ENCODE measurements at regions not wholly inside any gene's neighbourhood (a gene's known extent, or its start where the extent isn't known, plus 50 kb on each side); places are given as distances from the start of the nearest gene placed in this dataset.

DNA sequence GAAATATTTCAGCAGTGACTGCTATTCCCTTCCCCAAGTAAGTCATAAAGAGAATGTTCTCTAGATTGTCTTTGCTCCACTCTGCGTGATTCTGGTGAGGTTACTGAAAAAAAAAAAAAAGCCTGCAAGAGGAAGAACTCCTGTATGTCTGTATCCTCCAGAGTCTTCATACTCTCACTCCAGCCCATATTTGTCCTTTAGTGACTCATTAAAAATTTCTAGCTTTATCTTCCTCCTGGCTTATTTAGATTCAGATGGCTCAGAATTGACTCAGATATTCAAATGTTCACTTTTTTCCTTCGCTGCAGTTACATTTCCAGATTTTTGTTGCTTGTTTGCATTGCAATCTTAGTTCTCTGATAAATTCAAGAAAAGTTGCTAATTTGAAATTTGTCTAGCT lies 76.3 kb upstream of the CNTN5 start:
- H3K27me3 Mint-ChIP-seq, result no peaks in the 10 kb centered on the region
- CTCF ChIA-PET, result no interaction called here
- H3K4me3 Mint-ChIP-seq, result no peak overlapping the region
- intact Hi-C loops (cut with micrococcal nuclease), result no loop called here
- DNase-seq, result no peak
- H3K9me3 Mint-ChIP-seq, result no peaks in the 10 kb centered on the region
- no peaks in the 10 kb centered on the region for H3K4me1 Mint-ChIP-seq (ENCODE audit: low read depth)
- POLR2A ChIA-PET, result no interaction called here
- H3K27ac Mint-ChIP-seq, result no peak overlapping the region
- H3K36me3 Mint-ChIP-seq, result no peaks in the 10 kb centered on the region

DNA sequence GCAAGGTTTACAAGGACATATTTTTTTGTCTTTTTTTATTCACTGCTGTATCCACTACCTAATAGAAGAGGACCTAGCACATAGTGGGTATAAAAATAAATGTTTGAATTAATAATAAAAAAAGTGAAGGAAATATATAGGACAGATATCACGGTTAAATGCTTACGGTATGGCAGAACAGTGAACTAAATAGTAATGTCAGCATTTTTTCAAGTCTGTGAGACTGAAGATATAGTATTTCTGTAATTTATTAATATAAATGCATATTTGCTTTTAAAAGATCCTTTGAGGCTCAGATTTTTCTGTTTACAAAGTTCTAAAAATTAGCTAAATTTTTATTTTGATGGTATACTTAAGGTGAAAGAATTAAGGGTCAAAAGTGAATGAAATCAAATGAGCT lies 68.6 kb upstream of the CNTN5 start:
- DNase-seq, result no peak
- H3K4me1 Mint-ChIP-seq (ENCODE audit: low read depth), result no peaks in the 10 kb centered on the region
- CTCF ChIA-PET, result interaction anchor here (0.7 kb wide), 1 partner anchor 25 kb away, joined by 3 read pairs; no protein-coding TSS in a partner anchor
- H3K4me3 Mint-ChIP-seq, result no peak overlapping the region
- peaks cover 2% of the 10 kb centered on the region for H3K9me3 Mint-ChIP-seq
- intact Hi-C loops (cut with micrococcal nuclease), result no loop called here
- no peaks in the 10 kb centered on the region for H3K27me3 Mint-ChIP-seq
- POLR2A ChIA-PET, result no interaction called here
- no peak overlapping the region for H3K27ac Mint-ChIP-seq
- H3K36me3 Mint-ChIP-seq, result no peaks in the 10 kb centered on the region

DNA sequence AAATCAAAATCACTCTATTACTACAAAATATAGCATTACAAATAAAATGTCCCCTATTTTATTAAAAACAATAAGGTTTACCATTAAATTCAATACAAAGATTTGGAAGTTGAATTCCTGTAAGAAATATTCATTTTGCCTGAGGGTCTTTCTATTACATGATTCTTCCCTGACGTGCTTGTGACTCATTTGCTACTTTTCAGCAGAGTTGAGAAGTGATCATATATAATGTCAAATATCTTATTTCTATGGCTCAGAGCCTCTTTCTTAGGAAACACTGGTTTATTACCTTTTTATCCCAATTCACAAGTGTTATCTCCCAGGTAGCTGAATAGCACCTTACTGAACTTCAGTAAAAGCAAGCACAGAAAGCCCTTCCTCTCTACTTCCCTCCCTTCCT lies 65.2 kb upstream of the CNTN5 start:
- intact Hi-C loops (cut with micrococcal nuclease), result no loop called here
- Mint-ChIP-seq H3K27ac (no peak overlapping the region), H3K4me3 (no peak overlapping the region), H3K27me3 (no peaks in the 10 kb centered on the region), H3K36me3 (no peaks in the 10 kb centered on the region), H3K9me3 (peaks cover 2% of the 10 kb centered on the region), H3K4me1 (ENCODE audit: low read depth) (no peaks in the 10 kb centered on the region)
- CTCF ChIA-PET, result no interaction called here
- POLR2A ChIA-PET, result no interaction called here
- DNase-seq, result no peak

DNA sequence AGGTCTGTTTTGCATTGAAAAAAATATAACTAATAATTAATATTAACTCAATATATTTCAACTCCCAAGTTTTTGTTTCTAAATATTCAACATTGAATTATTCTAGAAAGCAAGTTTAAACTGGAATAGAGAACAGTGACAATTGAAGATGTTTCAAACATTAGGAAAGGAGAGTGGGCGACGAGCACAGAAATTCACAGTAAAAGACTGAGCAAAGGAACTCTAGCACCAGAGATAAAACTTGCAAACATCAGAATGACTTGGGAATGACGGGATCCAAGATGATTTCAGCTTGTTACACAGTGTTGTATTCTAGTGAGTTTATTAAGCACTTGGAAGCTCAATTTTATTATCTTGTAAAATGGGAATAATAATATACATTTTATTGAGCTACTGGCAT lies 56.6 kb upstream of the CNTN5 start:
- intact Hi-C loops (cut with micrococcal nuclease), result no loop called here
- DNase-seq, result no peak
- H3K27ac Mint-ChIP-seq, result no peak overlapping the region
- H3K27me3 Mint-ChIP-seq, result no peaks in the 10 kb centered on the region
- no peaks in the 10 kb centered on the region for H3K4me1 Mint-ChIP-seq (ENCODE audit: low read depth)
- peaks cover 2% of the 10 kb centered on the region for H3K9me3 Mint-ChIP-seq
- no peak overlapping the region for H3K4me3 Mint-ChIP-seq
- POLR2A ChIA-PET, result no interaction called here
- CTCF ChIA-PET, result no interaction called here
- no peaks in the 10 kb centered on the region for H3K36me3 Mint-ChIP-seq

DNA sequence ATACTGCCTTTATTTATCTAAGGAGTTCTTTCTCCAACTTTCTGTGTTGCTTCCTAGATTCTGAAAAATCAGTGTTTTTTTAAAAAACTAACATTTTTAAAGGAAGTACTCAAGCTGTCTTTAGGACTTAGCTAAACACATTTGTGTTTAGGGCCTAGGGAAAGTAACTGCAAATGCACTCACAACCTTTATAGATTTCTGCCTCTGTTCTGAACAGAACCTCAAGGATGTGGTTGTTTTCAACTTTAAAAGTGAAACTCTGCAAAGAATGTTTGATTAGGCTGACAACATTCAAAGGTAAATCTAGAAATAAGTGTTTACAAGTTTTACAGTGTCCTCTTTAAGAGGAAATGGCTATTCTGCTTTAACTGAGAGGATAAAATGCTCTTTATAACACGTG lies 55.4 kb upstream of the CNTN5 start:
- Mint-ChIP-seq H3K4me1 (ENCODE audit: low read depth) (no peaks in the 10 kb centered on the region), H3K9me3 (peaks cover 2% of the 10 kb centered on the region), H3K27me3 (no peaks in the 10 kb centered on the region), H3K4me3 (no peak overlapping the region), H3K27ac (no peak overlapping the region), H3K36me3 (no peaks in the 10 kb centered on the region)
- CTCF ChIA-PET, result no interaction called here
- intact Hi-C loops (cut with micrococcal nuclease), result no loop called here
- no peak for DNase-seq
- POLR2A ChIA-PET, result no interaction called here

DNA sequence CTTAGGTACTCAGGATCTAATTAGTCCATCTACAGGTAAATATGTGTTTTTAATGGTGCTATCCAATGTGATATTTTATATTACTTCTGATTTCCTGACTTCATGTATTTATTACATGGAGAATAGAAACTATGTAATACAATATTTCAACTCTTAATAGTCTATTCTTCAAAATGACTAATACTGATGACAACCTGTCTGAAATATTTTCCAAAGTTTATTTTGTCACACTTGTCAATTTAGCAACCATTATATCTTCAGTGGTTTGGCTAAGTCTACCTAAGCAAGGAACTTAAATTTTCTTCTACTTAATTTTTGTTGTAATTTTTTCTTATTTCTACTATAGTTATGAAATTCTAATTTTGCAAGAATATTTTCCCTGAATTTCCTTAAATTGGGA lies 55.0 kb upstream of the CNTN5 start:
- no peak overlapping the region for H3K4me3 Mint-ChIP-seq
- H3K36me3 Mint-ChIP-seq, result no peaks in the 10 kb centered on the region
- no peaks in the 10 kb centered on the region for H3K27me3 Mint-ChIP-seq
- ChIA-PET POLR2A (no interaction called here), CTCF (no interaction called here)
- intact Hi-C loops (cut with micrococcal nuclease), result no loop called here
- peaks cover 2% of the 10 kb centered on the region for H3K9me3 Mint-ChIP-seq
- no peak overlapping the region for H3K27ac Mint-ChIP-seq
- no peak for DNase-seq
- no peaks in the 10 kb centered on the region for H3K4me1 Mint-ChIP-seq (ENCODE audit: low read depth)

DNA sequence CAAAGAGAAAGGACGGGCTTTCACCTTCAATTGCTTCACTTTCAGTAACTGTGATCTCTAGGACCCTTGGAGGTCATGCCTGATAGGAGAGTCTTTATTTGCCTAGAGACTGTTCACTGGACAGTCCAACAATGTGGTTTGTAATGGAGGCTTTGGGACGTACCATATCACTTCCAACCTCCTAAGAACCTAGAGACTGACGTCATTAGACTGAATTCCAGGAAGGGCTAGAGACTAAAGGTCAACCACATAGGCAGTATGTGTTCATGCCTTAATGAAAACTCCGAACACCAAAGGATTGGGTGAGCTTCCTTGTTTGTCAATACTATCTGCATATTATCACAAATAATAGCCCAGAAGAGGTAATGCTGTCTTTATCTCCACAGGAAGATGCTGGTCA lies 53.7 kb upstream of the CNTN5 start:
- Mint-ChIP-seq H3K4me1 (ENCODE audit: low read depth) (no peaks in the 10 kb centered on the region), H3K4me3 (no peak overlapping the region), H3K9me3 (peaks cover 7% of the 10 kb centered on the region), H3K36me3 (no peaks in the 10 kb centered on the region), H3K27ac (no peak overlapping the region), H3K27me3 (no peaks in the 10 kb centered on the region)
- no peak for DNase-seq
- intact Hi-C loops (cut with micrococcal nuclease), result no loop called here
- POLR2A ChIA-PET, result no interaction called here
- CTCF ChIA-PET, result no interaction called here

Data from activated CD4-positive, alpha-beta memory T cell treated with anti-CD3 and anti-CD28 coated beads for 36 hours (primary cell).